Chondrocyte (in vitro differentiated cells): ENCODE measurements at regions not wholly inside any gene's neighbourhood (a gene's known extent, or its start where the extent isn't known, plus 50 kb on each side); places are given as distances from the start of the nearest gene placed in this dataset.

ENCODE experiments used
- DNase-seq: peaks from one replicate; pipeline ENCODE4 v3.0.0; 2021; ENCODE audit warnings: mixed read lengths, low spot score
- H3K27ac Mint-ChIP-seq: one replicate; pipeline ENCODE4 v1.8.0; 2021; ENCODE audit warnings: mild to moderate bottlenecking, moderate library complexity, mixed read lengths; ENCODE audit not compliant: unreplicated experiment
- H3K27me3 Mint-ChIP-seq: 2 replicates; pipeline ENCODE4 v1.8.0; 2021; ENCODE audit warnings: low read depth, mixed read lengths
- H3K36me3 Mint-ChIP-seq: 2 replicates; pipeline ENCODE4 v1.8.0; 2021; ENCODE audit warnings: low read depth, mixed read lengths
- H3K4me1 Mint-ChIP-seq: 2 replicates; pipeline ENCODE4 v1.8.0; 2021; ENCODE audit warnings: low read depth, mild to moderate bottlenecking, mixed read lengths
- H3K4me3 Mint-ChIP-seq: one replicate; pipeline ENCODE4 v1.8.0; 2021; ENCODE audit warnings: mild to moderate bottlenecking, moderate library complexity, mixed read lengths; ENCODE audit not compliant: unreplicated experiment
- H3K9me3 Mint-ChIP-seq: 2 replicates; pipeline ENCODE4 v1.8.0; 2021; ENCODE audit warnings: low read depth, mixed read lengths
- CTCF ChIP-seq: fragments of 200-600 bp; sonication (generic); IDR thresholded peaks from 2 replicates; pipeline ENCODE4 v1.5.0; 2021; ENCODE audit warnings: antibody characterized with exemption, mild to moderate bottlenecking, moderate library complexity

GRCh38 chr4:28784188-28784587 is 1923.5 kb downstream of the STIM2 start:
- no peak for DNase-seq
- H3K9me3 Mint-ChIP-seq: no peaks in the 10 kb centered on the region
- no peaks in the 10 kb centered on the region for H3K27me3 Mint-ChIP-seq
- no peak overlapping the region for H3K4me3 Mint-ChIP-seq
- no peak overlapping the region for H3K27ac Mint-ChIP-seq
- no peak for TF ChIP-seq CTCF
- peaks cover 4% of the 10 kb centered on the region for H3K4me1 Mint-ChIP-seq
- H3K36me3 Mint-ChIP-seq: no peaks in the 10 kb centered on the region

DNA sequence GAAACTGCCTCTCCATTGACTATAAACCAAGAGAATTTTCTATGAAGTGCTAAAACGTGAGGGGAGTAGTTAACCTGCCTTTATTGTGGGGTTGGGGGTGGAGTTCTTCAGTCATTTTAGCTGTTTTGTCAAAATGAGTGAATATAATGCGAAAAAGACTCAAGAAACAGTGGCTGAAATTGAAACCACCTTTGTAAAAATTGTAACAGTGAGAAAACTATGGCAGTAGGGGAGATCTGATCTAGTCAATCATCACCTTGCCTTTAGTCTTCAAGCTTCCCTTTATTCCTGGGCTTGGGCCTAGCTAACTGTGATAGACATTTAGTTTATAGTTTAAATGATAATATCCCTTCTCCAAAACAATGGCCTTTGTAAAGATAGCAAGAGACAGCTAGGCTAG is 1927.3 kb downstream of the STIM2 start:
- peaks cover 4% of the 10 kb centered on the region for H3K4me1 Mint-ChIP-seq
- H3K27me3 Mint-ChIP-seq: no peaks in the 10 kb centered on the region
- no peak for TF ChIP-seq CTCF
- no peak overlapping the region for H3K27ac Mint-ChIP-seq
- no peak overlapping the region for H3K4me3 Mint-ChIP-seq
- no peaks in the 10 kb centered on the region for H3K9me3 Mint-ChIP-seq
- no peak for DNase-seq
- H3K36me3 Mint-ChIP-seq: no peaks in the 10 kb centered on the region

GRCh38 chr4:28788929-28789490 is 1928.4 kb downstream of the STIM2 start:
- no peak for DNase-seq
- Mint-ChIP-seq H3K4me3 (no peak overlapping the region), H3K9me3 (no peaks in the 10 kb centered on the region), H3K27me3 (no peaks in the 10 kb centered on the region), H3K4me1 (no peaks in the 10 kb centered on the region), H3K36me3 (no peaks in the 10 kb centered on the region), H3K27ac (no peak overlapping the region)
- TF ChIP-seq CTCF: no peak

- Mint-ChIP-seq H3K4me3 (no peak overlapping the region), H3K36me3 (no peaks in the 10 kb centered on the region), H3K27ac (no peak overlapping the region), H3K4me1 (peaks cover 3% of the 10 kb centered on the region), H3K9me3 (no peaks in the 10 kb centered on the region), H3K27me3 (no peaks in the 10 kb centered on the region)
- TF ChIP-seq CTCF: no peak
- DNase-seq: no peak
Observed at GRCh38 chr4:28792917-28793597, 1927.1 kb upstream of the PCDH7 start.

DNA sequence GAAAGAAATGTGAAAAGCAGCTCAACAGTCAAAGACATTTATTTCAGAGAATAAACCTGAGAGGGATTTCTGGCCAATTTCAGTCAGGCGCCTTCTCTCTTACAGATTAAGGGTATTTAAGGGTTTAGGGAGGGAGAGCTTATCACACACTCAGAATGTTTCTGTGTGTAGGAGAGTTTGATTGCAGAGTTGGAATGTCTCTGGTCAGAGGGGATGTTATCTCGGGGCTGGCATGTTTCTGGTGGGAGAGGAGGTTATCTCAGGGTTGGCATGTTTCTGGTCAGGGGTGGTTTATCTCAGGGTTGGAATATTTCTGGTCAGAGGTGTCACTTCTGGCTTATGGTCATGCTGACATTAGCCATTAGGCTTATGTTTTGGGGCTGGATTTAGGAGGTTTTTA is 1920.5 kb upstream of the PCDH7 start:
- Mint-ChIP-seq H3K4me1 (peaks cover 3% of the 10 kb centered on the region), H3K36me3 (no peaks in the 10 kb centered on the region), H3K9me3 (no peaks in the 10 kb centered on the region), H3K27me3 (no peaks in the 10 kb centered on the region), H3K4me3 (no peak overlapping the region), H3K27ac (no peak overlapping the region)
- no peak for TF ChIP-seq CTCF
- DNase-seq: no peak
